ENCODE measurements at regions not wholly inside any gene's neighbourhood (a gene's known extent, or its start where the extent isn't known, plus 50 kb on each side); places are given as distances from the start of the nearest gene placed in this dataset.
"Not testable (repeated sequence)": the region's sequence is repeated elsewhere in the genome, so short reads cannot be mapped to it uniquely, and the experiment has no call there.

- Histone ChIP-seq H3K36me3 (replicated peaks; ENCODE audit: control insufficient read depth, insufficient read depth, low read length) (no peaks in the 10 kb centered on the region), H3K4me3 (ENCODE audit: insufficient read depth, low read depth, low read length) (no peak overlapping the region), H3K27me3 (ENCODE audit: control insufficient read depth, insufficient read depth, low read length) (no peaks in the 10 kb centered on the region)
- no peak for DNase-seq
These were observed 156.0 kb downstream of the PCDH18 start for GRCh38 chr4:137376312-137376711.

- no peaks in the 10 kb centered on the region for H3K27me3 ChIP-seq (ENCODE audit: control insufficient read depth, insufficient read depth, low read length)
- H3K36me3 ChIP-seq (replicated peaks; ENCODE audit: control insufficient read depth, insufficient read depth, low read length): no peaks in the 10 kb centered on the region
- DNase-seq: no peak
- no peak overlapping the region for H3K4me3 ChIP-seq (ENCODE audit: insufficient read depth, low read depth, low read length)
These were observed 157.0 kb downstream of the PCDH18 start for GRCh38 chr4:137375111-137375850.

- no peak for DNase-seq
- Histone ChIP-seq H3K36me3 (replicated peaks; ENCODE audit: control insufficient read depth, insufficient read depth, low read length) (no peaks in the 10 kb centered on the region), H3K4me3 (ENCODE audit: insufficient read depth, low read depth, low read length) (no peak overlapping the region), H3K27me3 (ENCODE audit: control insufficient read depth, insufficient read depth, low read length) (no peaks in the 10 kb centered on the region)
These were observed 161.6 kb downstream of the PCDH18 start for GRCh38 chr4:137370679-137371078.

GRCh38 chr4:137370206-137370633, 162.1 kb downstream of the PCDH18 start:
- Histone ChIP-seq H3K36me3 (replicated peaks; ENCODE audit: control insufficient read depth, insufficient read depth, low read length) (no peaks in the 10 kb centered on the region), H3K27me3 (ENCODE audit: control insufficient read depth, insufficient read depth, low read length) (no peaks in the 10 kb centered on the region), H3K4me3 (ENCODE audit: insufficient read depth, low read depth, low read length) (no peak overlapping the region)
- DNase-seq: no peak

- no peak for DNase-seq
- Histone ChIP-seq H3K27me3 (ENCODE audit: control insufficient read depth, insufficient read depth, low read length) (no peaks in the 10 kb centered on the region), H3K36me3 (replicated peaks; ENCODE audit: control insufficient read depth, insufficient read depth, low read length) (no peaks in the 10 kb centered on the region)
These were observed 164.7 kb downstream of the PCDH18 start for GRCh38 chr4:137367620-137368019.

GRCh38 chr4:137363496-137363895, 168.8 kb downstream of the PCDH18 start:
- Histone ChIP-seq H3K4me3 (ENCODE audit: insufficient read depth, low read depth, low read length) (no peak overlapping the region), H3K27me3 (ENCODE audit: control insufficient read depth, insufficient read depth, low read length) (no peaks in the 10 kb centered on the region), H3K36me3 (replicated peaks; ENCODE audit: control insufficient read depth, insufficient read depth, low read length) (no peaks in the 10 kb centered on the region)
- no peak for DNase-seq

More at GRCh38 chr4:137367620-137368019, 164.7 kb downstream of the PCDH18 start:
- H3K4me3 ChIP-seq (ENCODE audit: insufficient read depth, low read depth, low read length): no peak overlapping the region

GRCh38 chr4:137361756-137362470, 170.4 kb downstream of the PCDH18 start:
- no peak overlapping the region for H3K4me3 ChIP-seq (ENCODE audit: insufficient read depth, low read depth, low read length)
- no peaks in the 10 kb centered on the region for H3K36me3 ChIP-seq (replicated peaks; ENCODE audit: control insufficient read depth, insufficient read depth, low read length)
- no peak for DNase-seq
- no peaks in the 10 kb centered on the region for H3K27me3 ChIP-seq (ENCODE audit: control insufficient read depth, insufficient read depth, low read length)

GRCh38 chr4:137360761-137361160, 171.5 kb downstream of the PCDH18 start:
- DNase-seq: no peak
- no peaks in the 10 kb centered on the region for H3K27me3 ChIP-seq (ENCODE audit: control insufficient read depth, insufficient read depth, low read length)
- no peak overlapping the region for H3K4me3 ChIP-seq (ENCODE audit: insufficient read depth, low read depth, low read length)
- H3K36me3 ChIP-seq (replicated peaks; ENCODE audit: control insufficient read depth, insufficient read depth, low read length): no peaks in the 10 kb centered on the region

- no peak for DNase-seq
- H3K27me3 ChIP-seq (ENCODE audit: control insufficient read depth, insufficient read depth, low read length): no peaks in the 10 kb centered on the region
- no peaks in the 10 kb centered on the region for H3K36me3 ChIP-seq (replicated peaks; ENCODE audit: control insufficient read depth, insufficient read depth, low read length)
- H3K4me3 ChIP-seq (ENCODE audit: insufficient read depth, low read depth, low read length): no peak overlapping the region
These were observed 172.5 kb downstream of the PCDH18 start for GRCh38 chr4:137359691-137360315.

- not testable (repeated sequence) for DNase-seq; H3K4me3 ChIP-seq (ENCODE audit: insufficient read depth, low read depth, low read length); H3K36me3 ChIP-seq (replicated peaks; ENCODE audit: control insufficient read depth, insufficient read depth, low read length); H3K27me3 ChIP-seq (ENCODE audit: control insufficient read depth, insufficient read depth, low read length)
These were observed 177.7 kb downstream of the PCDH18 start for GRCh38 chr4:137354562-137354961.

- Histone ChIP-seq H3K27me3 (ENCODE audit: control insufficient read depth, insufficient read depth, low read length) (no peaks in the 10 kb centered on the region), H3K4me3 (ENCODE audit: insufficient read depth, low read depth, low read length) (no peak overlapping the region), H3K36me3 (replicated peaks; ENCODE audit: control insufficient read depth, insufficient read depth, low read length) (no peaks in the 10 kb centered on the region)
- DNase-seq: no peak
These were observed 184.9 kb downstream of the PCDH18 start for GRCh38 chr4:137347371-137347770.

GRCh38 chr4:137345597-137345996, 186.7 kb downstream of the PCDH18 start:
- no peak for DNase-seq
- Histone ChIP-seq H3K4me3 (ENCODE audit: insufficient read depth, low read depth, low read length) (no peak overlapping the region), H3K36me3 (replicated peaks; ENCODE audit: control insufficient read depth, insufficient read depth, low read length) (no peaks in the 10 kb centered on the region), H3K27me3 (ENCODE audit: control insufficient read depth, insufficient read depth, low read length) (no peaks in the 10 kb centered on the region)

- Histone ChIP-seq H3K4me3 (ENCODE audit: insufficient read depth, low read depth, low read length) (no peak overlapping the region), H3K36me3 (replicated peaks; ENCODE audit: control insufficient read depth, insufficient read depth, low read length) (no peaks in the 10 kb centered on the region), H3K27me3 (ENCODE audit: control insufficient read depth, insufficient read depth, low read length) (no peaks in the 10 kb centered on the region)
- no peak for DNase-seq
These were observed 189.1 kb downstream of the PCDH18 start for GRCh38 chr4:137343221-137343620.

- Histone ChIP-seq H3K4me3 (ENCODE audit: insufficient read depth, low read depth, low read length) (no peak overlapping the region), H3K27me3 (ENCODE audit: control insufficient read depth, insufficient read depth, low read length) (no peaks in the 10 kb centered on the region), H3K36me3 (replicated peaks; ENCODE audit: control insufficient read depth, insufficient read depth, low read length) (no peaks in the 10 kb centered on the region)
- DNase-seq: no peak
These were observed 199.3 kb downstream of the PCDH18 start for GRCh38 chr4:137333031-137333430.

- no peak for DNase-seq
- no peaks in the 10 kb centered on the region for H3K27me3 ChIP-seq (ENCODE audit: control insufficient read depth, insufficient read depth, low read length)
- no peak overlapping the region for H3K4me3 ChIP-seq (ENCODE audit: insufficient read depth, low read depth, low read length)
- no peaks in the 10 kb centered on the region for H3K36me3 ChIP-seq (replicated peaks; ENCODE audit: control insufficient read depth, insufficient read depth, low read length)
These were observed 220.0 kb downstream of the PCDH18 start for GRCh38 chr4:137312257-137312656.

Data from H7 (cell line).